HG02840 (cell line): ENCODE measurements at regions not wholly inside any gene's neighbourhood (a gene's known extent, or its start where the extent isn't known, plus 50 kb on each side); places are given as distances from the start of the nearest gene placed in this dataset.
"Not testable (repeated sequence)": the region's sequence is repeated elsewhere in the genome, so short reads cannot be mapped to it uniquely, and the experiment has no call there.

ENCODE experiments used
- ATAC-seq: cut with Tn5 transposase; IDR thresholded peaks from one replicate; pipeline ENCODE4 v1.9.1; 2021; ENCODE audit warnings: mild to moderate bottlenecking, moderate library complexity, moderate number of reproducible peaks; ENCODE audit not compliant: unreplicated experiment, low FRiP score

DNA sequence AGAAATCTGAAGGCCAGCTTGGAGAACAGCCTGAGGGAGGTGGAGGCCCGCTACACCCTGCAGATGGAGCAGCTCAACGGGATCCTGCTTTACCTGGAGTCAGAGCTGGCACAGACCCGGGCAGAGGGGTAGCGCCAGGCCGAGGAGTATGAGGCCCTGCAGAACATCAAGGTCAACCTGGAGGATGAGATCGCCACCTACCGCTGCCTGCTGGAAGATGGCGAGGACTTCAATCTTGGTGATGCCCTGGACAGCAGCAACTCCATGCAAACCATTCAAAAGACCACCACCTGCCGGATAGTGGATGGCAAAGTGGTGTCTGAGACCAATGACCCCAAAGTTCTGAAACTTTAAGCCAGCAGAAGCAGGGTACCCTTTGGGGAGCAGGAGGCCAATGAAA lies 318.4 kb downstream of the ZFHX3 start:
- ATAC-seq = not testable (repeated sequence)

DNA sequence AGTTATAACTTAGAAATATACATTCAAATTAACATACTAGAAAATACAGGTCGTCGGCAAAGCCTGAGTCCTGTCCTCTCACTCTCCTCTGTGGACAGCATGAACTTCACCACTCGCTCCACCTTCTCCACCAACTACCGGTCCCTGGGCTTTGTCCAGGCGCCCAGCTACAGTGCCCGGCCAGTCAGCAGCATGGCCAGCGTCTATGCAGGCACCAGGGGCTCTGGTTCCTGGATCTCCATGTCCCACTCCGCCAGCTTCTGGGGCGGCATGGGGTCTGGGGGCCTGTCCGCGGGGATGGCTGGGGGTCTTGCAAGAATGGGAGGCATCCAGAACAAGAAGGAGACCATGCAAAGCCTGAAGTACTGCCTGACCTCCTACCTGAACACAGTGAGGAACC lies 319.4 kb downstream of the ZFHX3 start:
- no peak for ATAC-seq

DNA sequence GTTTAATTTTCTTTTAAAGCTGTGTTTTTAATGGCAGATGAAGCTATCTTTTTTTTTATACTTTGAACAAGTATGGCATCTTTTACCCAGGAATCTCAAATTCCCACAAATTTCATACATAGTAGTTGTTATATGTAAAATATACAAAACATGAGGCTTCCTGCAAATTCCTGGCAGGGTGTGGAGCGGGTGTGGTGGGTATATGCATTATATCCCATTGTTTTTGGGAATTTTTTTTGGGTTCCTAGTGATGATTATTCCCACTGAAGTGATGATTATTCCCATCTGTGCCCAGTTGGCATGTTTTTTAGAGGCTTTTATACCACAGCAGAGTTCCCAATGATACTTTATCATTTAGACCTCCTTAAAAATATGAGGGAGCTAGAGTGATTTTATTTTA lies 320.4 kb downstream of the ZFHX3 start:
- no peak for ATAC-seq

DNA sequence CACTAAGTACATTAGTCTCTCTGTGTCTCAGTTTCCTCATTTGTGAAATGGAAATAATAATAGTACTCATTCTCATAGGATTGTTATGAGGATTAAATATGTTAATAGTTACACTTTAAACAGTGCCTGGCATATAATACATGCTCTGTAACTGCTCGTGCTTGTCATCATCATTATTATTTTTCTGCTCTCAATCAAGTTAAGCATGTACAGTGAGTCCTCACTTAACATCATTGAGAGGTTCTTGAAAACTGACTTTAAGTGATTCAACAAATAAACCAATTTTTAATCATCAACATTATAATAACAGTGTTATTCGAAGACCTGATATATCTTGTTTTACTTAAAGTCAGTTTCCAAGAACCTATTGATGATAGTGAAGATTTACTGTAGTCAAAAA lies 322.3 kb downstream of the ZFHX3 start:
- ATAC-seq = no peak

DNA sequence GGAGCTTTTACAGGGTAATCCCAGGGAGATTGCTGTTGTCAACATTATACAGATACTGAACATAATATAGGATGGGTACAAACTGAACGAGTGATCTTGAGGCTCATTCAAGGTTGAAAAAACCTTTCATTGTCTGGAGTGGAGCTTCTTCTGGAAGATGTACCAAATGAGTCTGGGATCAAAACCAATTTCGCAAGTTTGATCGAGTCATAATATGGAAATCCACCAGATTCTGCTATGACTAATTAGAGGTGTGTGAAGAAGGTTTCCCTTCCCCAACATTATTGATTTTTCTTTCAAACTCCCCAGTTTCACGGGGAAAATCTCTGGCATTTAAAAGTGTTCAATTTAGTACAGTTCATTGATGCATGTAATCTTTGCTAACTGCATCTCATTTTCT lies 324.1 kb downstream of the ZFHX3 start:
- ATAC-seq = no peak

DNA sequence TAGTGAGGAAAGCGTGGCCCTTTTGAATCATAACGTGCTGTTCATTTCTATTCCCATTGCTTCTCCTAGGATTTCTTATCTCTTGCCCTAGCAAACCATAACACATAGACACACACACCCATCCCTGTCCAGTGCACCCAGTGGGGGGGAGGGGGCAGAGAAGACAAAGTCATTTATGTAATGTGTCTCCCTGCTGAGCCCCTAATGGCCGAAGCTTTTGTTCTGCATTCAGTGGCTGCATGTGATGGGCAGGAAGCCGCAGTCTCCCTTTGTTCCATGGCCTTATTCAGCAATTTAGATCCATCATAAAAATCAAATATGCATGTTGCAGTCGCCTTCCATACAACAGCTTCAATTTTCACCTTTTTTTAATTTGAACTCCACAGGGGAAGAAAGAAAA lies 325.4 kb downstream of the ZFHX3 start:
- ATAC-seq = no peak

DNA sequence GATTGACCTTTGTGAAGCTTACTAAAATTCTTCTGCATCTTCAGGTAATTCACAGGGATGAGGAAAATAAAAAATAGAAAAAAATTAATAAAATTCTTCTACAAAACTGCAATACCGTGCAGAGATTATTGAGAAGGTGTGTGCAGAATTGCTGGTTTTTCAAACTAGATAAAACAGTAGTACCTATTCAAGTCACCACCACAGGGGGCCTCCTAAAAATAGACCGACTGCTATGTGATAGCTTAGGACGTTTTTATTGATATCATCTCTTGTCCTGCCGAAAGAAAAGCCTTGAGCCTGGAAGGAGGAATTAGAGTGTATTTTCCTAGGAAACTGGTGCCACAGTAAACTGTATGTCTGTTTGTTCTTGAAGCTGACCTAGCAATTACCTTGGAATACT lies 325.9 kb downstream of the ZFHX3 start:
- no peak for ATAC-seq

DNA sequence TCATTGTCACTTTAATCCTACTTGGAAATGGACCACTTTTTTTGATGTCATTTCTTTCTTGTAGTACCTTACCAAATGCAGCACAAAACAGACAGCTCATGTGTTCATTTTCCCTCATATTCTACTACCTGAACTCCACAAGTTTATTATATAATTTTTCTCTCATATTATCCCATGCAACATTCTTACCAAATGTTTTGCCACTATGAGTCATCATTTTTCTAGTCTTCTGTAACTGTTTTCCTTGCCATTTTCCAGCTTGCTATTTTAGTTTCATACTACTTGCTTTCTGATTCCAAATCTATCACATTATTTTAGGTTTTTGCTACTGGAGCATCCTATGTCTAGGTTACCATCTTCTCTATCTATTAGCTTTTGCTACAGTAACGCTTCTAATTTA lies 332.7 kb downstream of the ZFHX3 start:
- ATAC-seq = no peak

DNA sequence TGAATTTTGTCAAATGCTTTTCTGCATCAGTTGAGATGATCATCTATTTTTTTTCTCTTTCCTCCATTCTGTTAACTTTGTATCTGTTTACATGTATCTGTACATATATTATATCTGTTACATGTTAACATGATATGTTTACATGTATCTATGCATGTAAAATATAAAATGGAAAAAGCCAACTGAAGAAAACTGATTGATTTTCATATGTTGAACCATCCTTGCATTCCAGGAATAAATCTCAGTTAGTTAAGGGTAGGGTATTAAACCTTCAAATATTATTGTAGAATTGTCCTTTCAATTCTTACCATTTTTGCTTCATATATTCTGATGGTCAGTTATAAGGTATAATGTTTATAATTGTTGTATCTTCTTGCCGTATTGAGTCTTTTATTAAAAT lies 336.1 kb downstream of the ZFHX3 start:
- ATAC-seq = no peak

DNA sequence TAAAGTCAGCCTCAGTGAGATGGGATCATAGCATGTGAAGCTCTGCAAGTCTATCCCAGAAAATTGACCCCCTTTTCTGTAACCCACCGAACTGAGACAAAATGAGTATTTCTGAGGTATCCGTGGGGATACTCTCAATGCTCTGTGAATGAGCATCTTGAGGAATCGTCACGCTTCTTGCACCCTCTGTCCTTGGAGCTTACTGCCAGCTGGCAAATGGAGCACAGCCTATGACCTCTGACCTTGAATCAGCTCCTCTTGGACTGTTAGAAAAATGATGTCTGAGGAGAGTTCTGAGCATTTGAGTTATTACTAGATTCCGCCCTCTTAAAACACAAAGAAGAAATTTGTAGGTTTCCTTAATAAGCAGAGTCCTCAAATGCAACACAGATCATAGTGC lies 342.1 kb downstream of the ZFHX3 start:
- no peak for ATAC-seq

DNA sequence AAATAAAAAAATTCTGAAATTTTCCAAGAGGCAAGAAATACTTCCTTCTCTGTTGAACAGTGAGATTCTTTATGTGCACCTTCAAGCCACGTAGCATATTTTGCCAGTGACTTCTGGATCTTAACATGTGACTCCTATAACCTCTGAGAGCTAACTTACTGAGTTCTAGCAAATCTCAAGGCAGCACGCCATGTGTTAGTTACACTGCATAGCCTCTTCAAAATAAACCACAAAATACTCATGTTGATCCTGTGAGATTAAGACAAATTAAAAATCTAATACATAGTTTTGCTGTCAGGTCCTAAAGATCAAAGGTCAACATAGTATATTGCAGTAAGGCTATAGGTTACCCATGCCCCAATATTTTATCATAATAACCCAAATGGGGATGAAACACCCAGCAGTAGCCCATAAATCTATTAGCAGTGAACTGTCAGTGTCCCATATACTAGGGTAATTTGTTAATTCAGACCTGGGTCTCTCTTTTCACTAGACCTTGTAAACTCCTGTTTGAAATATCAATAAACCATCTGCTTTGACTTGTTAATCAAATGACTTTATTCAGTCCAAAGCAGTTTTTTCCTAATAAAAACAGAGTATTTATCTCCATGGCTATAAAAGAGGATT lies 343.1 kb downstream of the ZFHX3 start:
- ATAC-seq = no peak

DNA sequence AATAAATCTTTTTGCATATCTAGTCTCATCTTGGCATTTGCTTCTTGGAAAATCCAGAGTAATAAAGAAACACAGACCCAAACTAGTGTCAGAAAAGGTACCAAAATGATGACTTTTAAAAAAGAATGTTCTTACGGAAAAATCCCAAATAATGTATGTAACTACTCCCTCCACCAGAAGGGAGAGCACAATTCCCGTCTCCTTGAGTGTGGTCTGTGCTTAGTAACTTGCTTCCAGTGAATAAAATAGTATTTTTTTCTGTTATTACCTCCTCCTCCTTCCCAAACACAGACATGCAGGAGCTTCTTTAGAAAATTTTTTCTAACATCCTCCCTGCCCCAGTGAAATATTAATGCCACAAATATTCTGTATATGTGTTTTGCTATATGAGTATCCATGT lies 358.1 kb downstream of the ZFHX3 start:
- ATAC-seq = no peak

DNA sequence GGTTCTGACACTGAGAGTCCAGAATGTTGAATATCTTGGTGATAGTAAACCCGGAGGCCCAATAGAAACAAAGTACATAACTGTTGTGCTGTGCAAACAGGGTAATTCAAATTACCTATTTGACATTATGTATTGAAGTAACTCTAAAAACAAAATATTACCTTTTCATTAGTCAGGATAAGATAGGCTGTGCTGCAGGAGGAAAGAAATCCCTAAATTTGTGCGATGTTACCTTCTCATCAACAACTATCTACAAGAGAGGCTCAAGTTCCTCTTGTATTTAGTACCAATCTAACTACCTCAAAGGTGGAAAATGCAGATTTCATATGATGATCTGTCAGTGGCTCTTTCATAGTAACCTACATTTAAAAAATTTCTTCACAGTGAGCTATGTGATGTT lies 367.2 kb downstream of the ZFHX3 start:
- ATAC-seq = no peak

DNA sequence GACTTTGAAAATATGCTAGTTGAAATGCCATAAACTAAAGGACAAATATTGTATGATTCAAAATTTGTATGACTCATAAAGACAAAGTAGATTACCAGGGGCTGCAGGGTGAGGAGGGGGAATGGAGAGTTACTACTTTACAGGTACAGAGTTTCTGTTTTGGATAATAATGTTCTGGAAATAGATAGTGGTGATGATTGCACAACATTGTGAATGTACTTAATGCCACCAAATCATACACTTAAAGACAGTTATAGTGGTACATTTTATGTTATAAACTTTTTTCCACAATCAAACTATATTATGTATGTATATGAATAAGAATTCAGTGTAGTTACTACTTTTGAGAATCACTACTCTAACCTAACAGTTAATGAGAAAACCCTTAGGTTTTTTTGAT lies 368.1 kb downstream of the ZFHX3 start:
- ATAC-seq = no peak

DNA sequence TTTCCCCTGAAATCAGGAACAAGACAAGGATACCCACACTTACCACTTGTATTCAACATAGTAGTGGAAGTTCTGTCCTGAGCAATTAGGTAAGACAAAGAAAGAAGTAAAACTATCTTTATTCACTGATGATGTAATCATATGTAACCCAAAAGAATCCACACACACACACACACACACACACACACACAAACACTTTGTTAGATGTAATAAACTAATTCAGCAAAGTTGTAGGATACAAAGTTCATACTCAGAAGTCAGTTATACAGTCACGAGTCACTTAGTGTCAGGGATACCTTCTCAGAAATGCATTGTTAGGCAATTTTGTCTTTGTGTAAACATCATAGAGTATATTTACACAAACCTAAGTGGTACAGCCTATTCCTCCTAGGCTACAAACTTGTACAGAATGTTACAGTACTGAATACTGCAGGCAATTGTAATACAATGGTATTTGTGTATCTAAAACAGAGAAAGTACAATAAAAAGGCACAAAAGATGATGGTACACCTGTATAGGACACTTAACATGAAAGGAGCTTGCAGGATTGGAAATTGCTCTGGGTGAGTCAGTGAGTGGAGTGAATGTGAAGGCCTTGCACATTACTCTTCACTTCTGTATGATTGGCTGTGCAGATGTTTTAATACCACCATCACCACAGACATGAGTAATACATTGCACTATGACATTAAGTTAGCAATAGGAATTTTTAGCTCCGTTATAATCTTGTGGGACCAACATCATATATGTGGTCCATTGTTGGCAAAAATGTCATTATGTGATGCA lies 370.1 kb downstream of the ZFHX3 start:
- ATAC-seq = no peak

DNA sequence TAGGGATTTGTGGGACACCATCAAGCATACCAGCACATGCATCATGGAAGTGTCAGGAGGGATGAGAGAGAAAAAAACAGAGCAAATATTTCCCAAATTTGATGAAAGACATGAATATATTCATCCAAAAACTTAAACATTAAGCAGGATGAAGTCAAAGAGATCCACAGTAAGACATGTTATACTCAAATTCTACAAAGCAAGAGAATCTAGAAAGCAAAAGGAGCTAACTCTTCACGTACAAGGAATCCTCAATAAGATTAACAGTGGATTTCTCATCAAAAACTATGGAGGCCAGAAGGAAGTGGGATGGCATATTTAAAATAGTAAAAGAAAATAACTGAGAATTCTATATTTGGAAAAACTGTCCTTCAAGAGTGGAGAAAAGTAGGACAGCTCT lies 374.8 kb downstream of the ZFHX3 start:
- ATAC-seq = no peak

DNA sequence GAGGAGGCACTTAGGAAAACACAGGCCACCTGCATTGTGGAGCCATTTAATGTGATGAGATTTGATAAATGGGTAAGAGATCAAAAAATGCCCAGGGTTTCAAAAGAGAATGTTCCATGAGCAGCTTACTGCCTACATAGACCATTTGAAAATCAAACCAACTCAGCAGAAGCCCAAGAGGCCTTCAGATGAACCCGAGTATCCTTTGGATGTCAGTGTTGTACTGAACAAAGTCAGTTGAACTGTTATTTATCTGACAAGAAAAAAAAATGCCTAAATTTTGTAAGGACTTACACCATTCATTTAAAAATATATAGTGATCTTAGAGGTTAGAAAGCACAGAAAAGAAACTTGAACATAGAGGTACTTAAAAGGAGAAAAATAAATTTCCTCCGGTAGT lies 381.7 kb downstream of the ZFHX3 start:
- no peak for ATAC-seq

DNA sequence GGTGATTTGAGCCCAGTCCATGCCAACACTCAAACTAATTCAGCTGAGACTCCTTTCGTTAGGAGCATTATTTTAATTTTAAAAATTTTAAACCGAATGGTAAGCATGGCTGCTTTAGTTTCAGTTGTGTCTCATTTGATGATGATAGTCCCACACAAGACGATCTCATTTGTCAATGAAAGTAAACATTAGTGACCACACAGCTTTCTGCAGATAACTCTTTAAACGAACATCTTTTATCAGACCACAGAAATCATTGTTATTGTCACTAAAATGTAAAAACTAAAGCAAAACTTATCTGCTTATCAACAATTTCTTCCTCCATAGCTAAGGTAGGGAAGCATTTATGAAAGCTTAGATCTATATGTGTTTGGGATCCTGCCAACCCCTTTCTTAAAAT lies 382.2 kb downstream of the ZFHX3 start:
- no peak for ATAC-seq

DNA sequence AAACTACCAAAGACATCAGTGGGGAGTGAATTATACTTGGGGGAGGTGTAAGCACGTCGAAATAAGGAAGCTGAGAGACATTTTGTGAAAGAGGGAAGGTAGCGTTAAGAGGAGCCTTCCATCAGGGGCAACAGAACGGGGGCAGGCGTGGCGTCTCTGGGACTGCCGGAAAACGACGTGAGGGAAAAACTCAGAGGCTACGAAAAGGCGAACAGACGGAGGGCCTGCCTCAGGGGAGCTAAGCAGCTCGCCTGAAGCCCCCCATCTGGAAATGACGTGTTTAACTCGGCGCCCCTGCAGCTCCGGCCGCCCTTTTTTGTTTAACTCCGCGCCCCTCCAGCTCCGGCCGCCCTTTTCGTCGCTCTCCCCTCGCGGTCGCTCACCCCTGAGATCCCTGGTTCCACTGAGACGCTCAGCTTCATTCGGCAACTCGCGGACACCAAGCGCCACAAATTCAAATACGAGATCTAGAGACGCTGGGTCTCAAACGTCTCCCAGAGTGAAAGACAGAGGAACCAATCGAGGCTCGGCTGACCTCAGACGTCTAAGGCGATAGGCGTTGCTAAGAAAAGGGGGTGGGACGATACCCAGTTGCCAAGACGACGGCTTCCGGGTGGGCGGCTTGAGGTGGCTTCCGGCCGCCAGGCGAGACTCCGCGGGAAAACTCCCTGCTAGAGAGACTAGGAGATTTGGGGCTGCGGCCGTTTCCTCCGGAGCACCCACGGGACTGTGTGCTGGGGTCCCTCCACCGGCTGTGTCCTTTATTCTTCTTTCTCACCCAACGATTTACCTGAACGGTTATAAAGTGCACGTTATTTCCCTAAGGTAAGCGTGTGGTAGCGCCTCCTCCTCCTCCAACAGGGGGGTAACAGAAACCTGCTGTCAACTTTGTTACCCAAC lies 383.2 kb downstream of the ZFHX3 start:
- ATAC-seq = peak; percentile 100

DNA sequence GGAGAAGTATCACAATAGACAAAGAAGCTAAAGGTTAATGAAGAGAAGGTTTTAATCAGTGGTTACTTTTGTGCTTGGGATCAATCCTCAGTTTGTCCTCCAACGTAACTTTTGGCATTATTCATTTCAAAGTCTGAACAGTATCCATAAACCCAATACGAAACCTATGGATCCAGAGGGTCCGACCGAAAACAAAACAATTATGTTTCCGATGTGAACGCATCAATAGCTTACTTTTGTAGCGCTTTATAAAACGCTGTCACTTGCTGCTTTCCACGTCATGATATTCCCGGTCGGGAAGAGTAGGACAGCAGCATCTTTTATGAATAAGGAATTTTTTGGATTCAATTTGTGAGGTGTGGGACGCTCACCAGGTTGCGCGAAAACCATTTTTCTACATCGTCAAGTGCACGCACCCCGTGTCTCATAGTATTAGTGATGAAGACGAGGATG lies 383.8 kb downstream of the ZFHX3 start:
- no peak for ATAC-seq
